ENCODE measurements at regions not wholly inside any gene's neighbourhood (a gene's known extent, or its start where the extent isn't known, plus 50 kb on each side); places are given as distances from the start of the nearest gene placed in this dataset.

- Histone ChIP-seq H3K4me3 (no peak overlapping the region), H3K27ac (no peak overlapping the region), H3K9me3 (no peaks in the 10 kb centered on the region), H3K36me3 (no peaks in the 10 kb centered on the region), H3K27me3 (no peaks in the 10 kb centered on the region), H3K4me1 (no peaks in the 10 kb centered on the region)
- DNase-seq (no peak), ATAC-seq (no peak)
- TF ChIP-seq CTCF (IDR thresholded peaks at IDR 0.05 in 4 of 5, conservative IDR thresholded peaks at IDR 0.05 in 1 of 5) (no peak), POLR2A (IDR thresholded peaks at IDR 0.05) (no peak)
- intact Hi-C loops (cut with DNase I; ENCODE audit: low total_unique reads) = no loop called here
- in situ Hi-C loops (cut with MboI; ENCODE audit: low sequenced_read_pairs in 4 of 4) = no loop called here
These were observed 225.6 kb upstream of the ARID2 start for GRCh38 chr12:45503899-45504298.

- H3K4me1 ChIP-seq = no peaks in the 10 kb centered on the region
- intact Hi-C loops (cut with DNase I; ENCODE audit: low total_unique reads) = no loop called here
- no peaks in the 10 kb centered on the region for H3K9me3 ChIP-seq
- TF ChIP-seq CTCF (IDR thresholded peaks at IDR 0.05 in 4 of 5, conservative IDR thresholded peaks at IDR 0.05 in 1 of 5) (no peak), POLR2A (IDR thresholded peaks at IDR 0.05) (no peak)
- no peak overlapping the region for H3K27ac ChIP-seq
- DNase-seq (no peak), ATAC-seq (no peak)
- no peaks in the 10 kb centered on the region for H3K27me3 ChIP-seq
- no peaks in the 10 kb centered on the region for H3K36me3 ChIP-seq
- no peak overlapping the region for H3K4me3 ChIP-seq
- in situ Hi-C loops (cut with MboI; ENCODE audit: low sequenced_read_pairs in 4 of 4) = no loop called here
These were observed 225.0 kb upstream of the ARID2 start for GRCh38 chr12:45504316-45505010.

DNA sequence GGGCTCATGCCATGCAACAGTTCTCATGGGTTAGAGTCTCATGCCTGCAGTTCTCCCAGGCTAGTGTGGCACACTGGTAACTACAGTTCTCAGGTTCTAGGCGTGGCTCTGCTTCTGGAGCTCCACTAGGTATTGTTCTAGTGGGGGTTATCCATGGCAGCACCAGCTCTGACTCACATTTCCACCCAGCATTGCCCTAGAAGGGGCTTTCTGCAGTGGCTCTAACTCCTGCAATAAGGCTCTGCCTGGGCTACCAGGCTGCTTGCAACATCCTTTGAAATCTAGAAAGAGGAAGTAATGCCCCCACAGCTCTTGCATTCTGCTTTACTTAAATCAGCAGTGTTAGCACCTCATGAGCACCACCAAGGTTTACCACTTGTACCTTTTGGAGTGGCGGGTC lies 220.3 kb upstream of the ARID2 start:
- Histone ChIP-seq H3K27me3 (no peaks in the 10 kb centered on the region), H3K9me3 (no peaks in the 10 kb centered on the region), H3K27ac (no peak overlapping the region), H3K4me1 (no peaks in the 10 kb centered on the region), H3K4me3 (no peak overlapping the region), H3K36me3 (no peaks in the 10 kb centered on the region)
- intact Hi-C loops (cut with DNase I; ENCODE audit: low total_unique reads) = no loop called here
- DNase-seq (no peak), ATAC-seq (no peak)
- in situ Hi-C loops (cut with MboI; ENCODE audit: low sequenced_read_pairs in 4 of 4) = no loop called here
- TF ChIP-seq POLR2A (IDR thresholded peaks at IDR 0.05) = no peak
- no peak for TF ChIP-seq CTCF (IDR thresholded peaks at IDR 0.05 in 4 of 5, conservative IDR thresholded peaks at IDR 0.05 in 1 of 5)

DNA sequence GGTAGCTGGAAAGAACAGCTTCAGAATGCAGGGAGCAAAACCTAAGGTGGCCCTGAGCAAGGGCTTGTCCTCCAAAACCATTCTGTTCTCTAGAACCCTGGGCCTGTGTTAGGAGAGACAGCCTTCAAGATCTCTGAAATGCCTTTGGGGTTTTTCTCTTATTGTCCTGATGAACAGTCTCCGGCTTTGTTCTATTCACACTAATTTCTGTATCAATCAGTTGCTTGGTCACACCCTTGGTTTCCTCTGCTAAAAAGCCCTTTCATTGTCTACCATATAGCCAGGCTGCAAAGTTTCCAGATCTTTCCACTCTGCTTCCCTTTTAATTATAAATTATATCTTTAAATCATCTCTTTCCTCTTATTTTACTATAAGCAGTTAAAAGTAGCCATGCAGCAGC lies 219.9 kb upstream of the ARID2 start:
- Histone ChIP-seq H3K36me3 (no peaks in the 10 kb centered on the region), H3K4me1 (no peaks in the 10 kb centered on the region), H3K9me3 (no peaks in the 10 kb centered on the region), H3K4me3 (no peak overlapping the region), H3K27me3 (no peaks in the 10 kb centered on the region), H3K27ac (no peak overlapping the region)
- in situ Hi-C loops (cut with MboI; ENCODE audit: low sequenced_read_pairs in 4 of 4) (no loop called here), intact Hi-C loops (cut with DNase I; ENCODE audit: low total_unique reads) (no loop called here)
- DNase-seq (no peak), ATAC-seq (no peak)
- TF ChIP-seq POLR2A (IDR thresholded peaks at IDR 0.05) = no peak
- no peak for TF ChIP-seq CTCF (IDR thresholded peaks at IDR 0.05 in 4 of 5, conservative IDR thresholded peaks at IDR 0.05 in 1 of 5)

DNA sequence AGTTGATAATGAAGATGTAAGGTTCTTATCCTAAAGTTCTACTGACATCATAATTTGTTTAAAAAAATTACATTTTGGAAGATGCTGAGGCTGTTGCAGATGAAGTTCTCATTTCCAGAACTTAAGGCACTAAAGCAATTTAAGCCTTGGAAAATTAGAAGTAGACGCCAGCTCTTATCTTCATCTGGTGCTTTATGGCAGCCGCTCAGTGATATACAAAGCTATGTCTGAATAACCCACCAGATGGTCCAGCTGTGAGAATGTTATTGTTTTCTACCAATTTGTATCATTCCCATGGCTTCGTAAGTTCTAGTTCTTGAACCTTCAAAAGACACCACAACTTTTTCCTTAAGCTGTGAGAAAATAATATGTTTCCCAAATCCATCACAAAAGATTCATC lies 212.1 kb upstream of the ARID2 start:
- intact Hi-C loops (cut with DNase I; ENCODE audit: low total_unique reads) = no loop called here
- in situ Hi-C loops (cut with MboI; ENCODE audit: low sequenced_read_pairs in 4 of 4) = no loop called here
- no peaks in the 10 kb centered on the region for H3K9me3 ChIP-seq
- ATAC-seq (no peak), DNase-seq (no peak)
- H3K27ac ChIP-seq = no peak overlapping the region
- H3K27me3 ChIP-seq = no peaks in the 10 kb centered on the region
- no peaks in the 10 kb centered on the region for H3K36me3 ChIP-seq
- H3K4me3 ChIP-seq = no peak overlapping the region
- H3K4me1 ChIP-seq = no peaks in the 10 kb centered on the region
- TF ChIP-seq CTCF (IDR thresholded peaks at IDR 0.05 in 4 of 5, conservative IDR thresholded peaks at IDR 0.05 in 1 of 5) (no peak), POLR2A (IDR thresholded peaks at IDR 0.05) (no peak)
